Activated CD4-positive, alpha-beta T cell treated with anti-CD3 and anti-CD28 coated beads, Interleukin-2, amount 50 U/mL, for 16 hours (primary cell): ENCODE measurements at regions not wholly inside any gene's neighbourhood (a gene's known extent, or its start where the extent isn't known, plus 50 kb on each side); places are given as distances from the start of the nearest gene placed in this dataset.
"Not testable (repeated sequence)": the region's sequence is repeated elsewhere in the genome, so short reads cannot be mapped to it uniquely, and the experiment has no call there.

Experiments
- DNase-seq: peaks from one replicate; pipeline ENCODE4 v3.0.0-alpha.2; 2020

GRCh38 chr12:74595696-74596095, 58.1 kb downstream of the ATXN7L3B start:
- no peak for DNase-seq

- DNase-seq = no peak
Measured at GRCh38 chr12:74598819-74599218, 61.2 kb downstream of the ATXN7L3B start.

- DNase-seq = no peak
Measured at GRCh38 chr12:74599932-74600331, 62.3 kb downstream of the ATXN7L3B start.

GRCh38 chr12:74600817-74601216, 63.2 kb downstream of the ATXN7L3B start:
- DNase-seq = not testable (repeated sequence)

- no peak for DNase-seq
Measured at GRCh38 chr12:74602881-74603672, 65.4 kb downstream of the ATXN7L3B start.

GRCh38 chr12:74608231-74608775, 70.7 kb downstream of the ATXN7L3B start:
- DNase-seq = no peak

- no peak for DNase-seq
Measured at GRCh38 chr12:74610711-74611110, 73.1 kb downstream of the ATXN7L3B start.

GRCh38 chr12:74614426-74614825, 76.8 kb downstream of the ATXN7L3B start:
- no peak for DNase-seq

- DNase-seq = no peak
Measured at GRCh38 chr12:74619084-74619483, 81.4 kb downstream of the ATXN7L3B start.

- DNase-seq = no peak
Measured at GRCh38 chr12:74619884-74620283, 82.2 kb downstream of the ATXN7L3B start.

GRCh38 chr12:74620921-74621320, 83.3 kb downstream of the ATXN7L3B start:
- no peak for DNase-seq

- no peak for DNase-seq
Measured at GRCh38 chr12:74624201-74624600, 86.6 kb downstream of the ATXN7L3B start.

GRCh38 chr12:74626397-74626796, 88.8 kb downstream of the ATXN7L3B start:
- DNase-seq = no peak

- no peak for DNase-seq
Measured at GRCh38 chr12:74641262-74641661, 103.6 kb downstream of the ATXN7L3B start.

GRCh38 chr12:74641694-74642093, 104.1 kb downstream of the ATXN7L3B start:
- DNase-seq = no peak

- DNase-seq = no peak
Measured at GRCh38 chr12:74644681-74645080, 107.0 kb downstream of the ATXN7L3B start.

GRCh38 chr12:74646831-74647230, 109.2 kb downstream of the ATXN7L3B start:
- DNase-seq = no peak

GRCh38 chr12:74647256-74647655, 109.6 kb downstream of the ATXN7L3B start:
- DNase-seq = no peak

GRCh38 chr12:74656251-74656650, 118.6 kb downstream of the ATXN7L3B start:
- no peak for DNase-seq

- DNase-seq = no peak
Measured at GRCh38 chr12:74660442-74660841, 122.8 kb downstream of the ATXN7L3B start.

- DNase-seq = no peak
Measured at GRCh38 chr12:74663958-74664357, 126.3 kb downstream of the ATXN7L3B start.

GRCh38 chr12:74665690-74666089, 128.1 kb downstream of the ATXN7L3B start:
- no peak for DNase-seq

GRCh38 chr12:74671421-74671820, 133.8 kb downstream of the ATXN7L3B start:
- DNase-seq = no peak

GRCh38 chr12:74676955-74677354, 139.3 kb downstream of the ATXN7L3B start:
- not testable (repeated sequence) for DNase-seq

- no peak for DNase-seq
Measured at GRCh38 chr12:74685385-74685784, 147.8 kb downstream of the ATXN7L3B start.
